GM12865 (cell line): ENCODE measurements at regions not wholly inside any gene's neighbourhood (a gene's known extent, or its start where the extent isn't known, plus 50 kb on each side); places are given as distances from the start of the nearest gene placed in this dataset.

Experiments used
- DNase-seq: peaks from one replicate; pipeline ENCODE4 v3.0.0; 2010; ENCODE audit warnings: low read depth
- H3K4me3 ChIP-seq: 2 replicates; pipeline ENCODE4 v1.5.1; 2011; ENCODE audit warnings: mild to moderate bottlenecking, low read depth, low read length, control low read depth
- CTCF ChIP-seq: IDR thresholded peaks from 2 replicates; pipeline ENCODE4 v1.5.1; 2011; ENCODE audit warnings: low read length, control low read depth, low read depth, inconsistent platforms; ENCODE audit not compliant: insufficient read depth; ENCODE audit errors: missing control alignments

GRCh38 chr12:11565752-11566151, 83.7 kb upstream of the ETV6 start:
- peak overlapping the region; percentile 45; the same call in 1 of the 2 replicates for H3K4me3 ChIP-seq
- peak; percentile 83 for DNase-seq
- TF ChIP-seq CTCF = no peak

- TF ChIP-seq CTCF = no peak
- H3K4me3 ChIP-seq = peak overlapping the region; percentile 6
These were observed 81.2 kb upstream of the ETV6 start for GRCh38 chr12:11568155-11568761.

GRCh38 chr12:11568762-11569478, 80.6 kb upstream of the ETV6 start:
- H3K4me3 ChIP-seq = peak overlapping the region; percentile 6

More at GRCh38 chr12:11568155-11568761, 81.2 kb upstream of the ETV6 start:
- DNase-seq = peak; percentile 41

GRCh38 chr12:11569716-11570115, 79.8 kb upstream of the ETV6 start:
- no peak for TF ChIP-seq CTCF
- no peak overlapping the region for H3K4me3 ChIP-seq
- DNase-seq = no peak

More at GRCh38 chr12:11568762-11569478, 80.6 kb upstream of the ETV6 start:
- TF ChIP-seq CTCF = no peak
- DNase-seq = peak; percentile 95

GRCh38 chr12:11573880-11574279, 75.6 kb upstream of the ETV6 start:
- TF ChIP-seq CTCF = no peak
- DNase-seq = no peak
- H3K4me3 ChIP-seq = no peak overlapping the region

- DNase-seq = peak; percentile 84
- no peak for TF ChIP-seq CTCF
These were observed 73.4 kb upstream of the ETV6 start for GRCh38 chr12:11576104-11576503.

GRCh38 chr12:11577658-11578260, 71.7 kb upstream of the ETV6 start:
- H3K4me3 ChIP-seq = no peak overlapping the region
- TF ChIP-seq CTCF = no peak
- no peak for DNase-seq

More at GRCh38 chr12:11576104-11576503, 73.4 kb upstream of the ETV6 start:
- H3K4me3 ChIP-seq = no peak overlapping the region
